ENCODE measurements at regions not wholly inside any gene's neighbourhood (a gene's known extent, or its start where the extent isn't known, plus 50 kb on each side); places are given as distances from the start of the nearest gene placed in this dataset.

DNA sequence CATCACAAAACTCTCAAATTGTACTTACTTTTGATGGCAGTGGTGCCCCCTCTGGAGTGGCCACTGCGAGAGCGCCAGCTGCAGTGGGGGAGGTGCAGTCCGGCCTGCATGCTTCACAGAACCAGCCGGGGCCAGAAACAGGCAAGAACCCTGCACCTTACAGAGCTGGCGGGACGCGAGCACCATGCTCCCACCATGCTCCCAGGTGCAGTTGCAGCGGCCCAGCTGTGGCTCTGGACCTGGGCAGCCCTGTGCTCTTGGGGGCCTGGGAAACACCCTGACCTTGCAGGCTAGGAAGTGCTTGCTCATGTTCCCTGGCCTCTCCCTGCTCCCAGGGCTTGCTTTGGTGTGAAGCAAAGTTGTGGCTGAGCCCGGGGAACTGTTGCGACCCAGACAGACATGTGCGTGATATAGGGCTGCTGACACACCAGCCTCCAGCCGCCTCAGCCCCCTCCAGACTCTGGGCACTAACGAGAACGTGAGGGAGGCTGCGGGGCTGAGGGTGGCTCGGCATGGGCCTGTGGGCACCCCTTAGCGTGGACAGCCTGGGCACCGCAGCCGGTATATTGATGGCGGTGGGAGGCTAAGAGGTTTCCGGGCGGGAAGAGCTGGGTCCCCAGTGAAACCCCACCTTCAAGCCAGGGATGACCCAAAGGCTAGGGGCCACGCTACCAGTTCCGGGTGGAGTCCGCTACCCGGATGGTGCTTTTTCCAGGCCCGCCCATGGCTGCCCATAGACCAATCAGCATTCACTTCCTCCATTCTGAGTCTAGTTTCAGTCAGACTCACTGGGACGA is 1809.9 kb upstream of the ACO1 start:
- no peak for DNase-seq (ENCODE audit: low read depth)
- no peak overlapping the region for H3K4me3 ChIP-seq (ENCODE audit: control insufficient read depth, low read depth, low read length)
- TF ChIP-seq, protein P1, sequence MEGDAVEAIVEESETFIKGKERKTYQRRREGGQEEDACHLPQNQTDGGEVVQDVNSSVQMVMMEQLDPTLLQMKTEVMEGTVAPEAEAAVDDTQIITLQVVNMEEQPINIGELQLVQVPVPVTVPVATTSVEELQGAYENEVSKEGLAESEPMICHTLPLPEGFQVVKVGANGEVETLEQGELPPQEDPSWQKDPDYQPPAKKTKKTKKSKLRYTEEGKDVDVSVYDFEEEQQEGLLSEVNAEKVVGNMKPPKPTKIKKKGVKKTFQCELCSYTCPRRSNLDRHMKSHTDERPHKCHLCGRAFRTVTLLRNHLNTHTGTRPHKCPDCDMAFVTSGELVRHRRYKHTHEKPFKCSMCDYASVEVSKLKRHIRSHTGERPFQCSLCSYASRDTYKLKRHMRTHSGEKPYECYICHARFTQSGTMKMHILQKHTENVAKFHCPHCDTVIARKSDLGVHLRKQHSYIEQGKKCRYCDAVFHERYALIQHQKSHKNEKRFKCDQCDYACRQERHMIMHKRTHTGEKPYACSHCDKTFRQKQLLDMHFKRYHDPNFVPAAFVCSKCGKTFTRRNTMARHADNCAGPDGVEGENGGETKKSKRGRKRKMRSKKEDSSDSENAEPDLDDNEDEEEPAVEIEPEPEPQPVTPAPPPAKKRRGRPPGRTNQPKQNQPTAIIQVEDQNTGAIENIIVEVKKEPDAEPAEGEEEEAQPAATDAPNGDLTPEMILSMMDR (conservative IDR thresholded peaks at IDR 0.05; ENCODE audit: control insufficient read depth, insufficient read depth, low read depth, low read length): no peak

DNA sequence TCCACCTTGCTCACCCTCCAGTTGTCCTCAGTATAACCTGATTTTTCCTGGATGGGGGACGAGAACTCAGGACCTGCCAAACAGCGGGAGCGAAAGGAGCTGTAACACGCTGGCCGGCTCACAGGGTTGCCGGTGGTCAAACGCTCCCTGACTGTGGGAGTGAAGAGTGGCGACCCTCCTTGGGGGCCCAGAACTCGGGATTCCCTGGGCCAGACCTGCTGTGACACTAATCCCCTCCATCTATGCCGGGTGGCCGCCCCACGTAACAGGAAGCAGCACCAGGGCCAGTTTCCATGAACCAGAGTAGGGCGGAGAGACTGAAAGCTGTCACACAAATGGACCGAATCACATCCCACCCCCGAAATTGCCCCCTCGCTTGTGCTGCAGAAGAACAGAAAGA is 1809.2 kb upstream of the ACO1 start:
- no peak for DNase-seq (ENCODE audit: low read depth)
- TF ChIP-seq, protein P1 (conservative IDR thresholded peaks at IDR 0.05; ENCODE audit: control insufficient read depth, insufficient read depth, low read depth, low read length): no peak
- no peak overlapping the region for H3K4me3 ChIP-seq (ENCODE audit: control insufficient read depth, low read depth, low read length)

DNA sequence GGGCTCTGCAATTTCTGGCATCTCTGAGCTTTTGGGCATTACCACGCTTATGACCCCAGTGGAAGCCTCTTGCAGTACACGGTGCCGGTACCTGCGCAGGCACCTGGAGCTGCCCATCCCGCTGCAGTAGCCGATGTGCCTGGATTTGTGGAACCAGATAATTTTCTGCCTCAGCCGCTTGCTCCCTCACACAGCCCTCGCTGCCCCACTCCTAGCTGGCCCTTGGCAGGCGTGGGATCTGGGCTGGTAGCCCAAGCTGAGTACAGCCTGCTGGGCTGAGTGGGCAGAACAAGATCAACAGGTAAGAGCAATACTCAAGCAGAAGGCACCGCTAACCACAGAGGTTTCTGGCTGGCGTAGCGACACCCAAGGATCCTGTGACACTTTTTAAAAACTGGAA is 1808.8 kb upstream of the ACO1 start:
- TF ChIP-seq, protein P1 (conservative IDR thresholded peaks at IDR 0.05; ENCODE audit: control insufficient read depth, insufficient read depth, low read depth, low read length): no peak
- H3K4me3 ChIP-seq (ENCODE audit: control insufficient read depth, low read depth, low read length): no peak overlapping the region
- no peak for DNase-seq (ENCODE audit: low read depth)

DNA sequence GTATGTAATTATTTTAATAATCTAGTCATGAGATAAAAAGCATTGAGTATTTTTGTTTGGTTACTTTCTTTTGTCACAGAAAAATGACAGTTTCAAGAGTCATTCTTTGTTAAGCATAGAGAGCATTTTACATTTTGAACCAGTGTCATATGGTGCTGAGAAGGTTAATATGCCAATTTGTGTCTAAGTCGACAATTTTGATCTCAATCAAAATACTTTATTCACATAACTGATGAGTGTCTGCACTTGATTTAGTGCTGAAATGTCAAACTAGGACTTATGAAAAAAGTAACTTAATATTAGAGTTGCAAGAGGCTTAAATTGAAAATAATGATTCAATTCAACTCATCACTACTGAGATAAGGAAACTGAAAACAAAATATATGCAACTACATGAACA is 1804.6 kb upstream of the ACO1 start:
- DNase-seq (ENCODE audit: low read depth): no peak
- TF ChIP-seq, protein P1 (conservative IDR thresholded peaks at IDR 0.05; ENCODE audit: control insufficient read depth, insufficient read depth, low read depth, low read length): no peak
- H3K4me3 ChIP-seq (ENCODE audit: control insufficient read depth, low read depth, low read length): no peak overlapping the region

DNA sequence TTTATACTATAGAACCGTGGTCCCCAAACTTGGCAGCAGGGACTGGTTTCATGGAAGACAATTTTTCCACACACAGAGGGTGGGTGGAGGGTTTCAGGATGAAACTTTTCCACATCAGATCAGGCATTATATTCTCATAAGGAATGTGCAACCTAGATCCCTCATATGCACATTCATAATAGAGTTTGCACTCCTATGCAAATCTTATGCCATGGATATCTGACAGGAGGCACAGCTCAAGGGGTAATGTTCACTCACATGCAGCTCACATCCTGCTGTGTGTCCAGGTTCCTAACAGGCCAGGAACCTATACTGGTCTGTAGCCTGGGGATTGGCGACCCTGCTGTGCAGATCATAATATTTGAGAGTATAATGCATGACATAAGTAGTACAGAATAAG is 1802.2 kb upstream of the ACO1 start:
- DNase-seq (ENCODE audit: low read depth): no peak
- TF ChIP-seq, protein P1 (conservative IDR thresholded peaks at IDR 0.05; ENCODE audit: control insufficient read depth, insufficient read depth, low read depth, low read length): no peak
- H3K4me3 ChIP-seq (ENCODE audit: control insufficient read depth, low read depth, low read length): no peak overlapping the region

DNA sequence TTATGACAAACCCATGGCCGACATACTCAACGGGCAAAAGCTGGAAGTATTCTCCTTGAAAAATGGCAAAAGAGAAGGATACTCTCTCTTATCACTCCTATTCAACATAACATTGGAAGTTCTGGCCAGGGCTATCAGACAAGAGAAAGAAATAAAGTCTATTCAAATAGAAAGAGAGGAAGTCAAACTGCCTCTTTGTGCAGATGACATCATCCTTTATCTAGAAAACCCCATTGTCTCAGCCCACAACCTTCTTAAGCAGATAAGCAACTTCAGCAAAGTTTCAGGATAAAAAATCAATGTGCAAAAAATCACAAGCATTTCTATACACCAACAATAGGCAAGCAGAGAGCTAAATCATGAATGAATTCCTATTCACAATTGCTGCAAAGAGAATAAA is 1799.9 kb upstream of the ACO1 start:
- no peak for DNase-seq (ENCODE audit: low read depth)
- TF ChIP-seq, protein P1 (conservative IDR thresholded peaks at IDR 0.05; ENCODE audit: control insufficient read depth, insufficient read depth, low read depth, low read length): no peak
- H3K4me3 ChIP-seq (ENCODE audit: control insufficient read depth, low read depth, low read length): no peak overlapping the region
